Loucy (cell line): ENCODE measurements at regions not wholly inside any gene's neighbourhood (a gene's known extent, or its start where the extent isn't known, plus 50 kb on each side); places are given as distances from the start of the nearest gene placed in this dataset.

Source experiments
- H2AFZ ChIP-seq: fragments of 200-600 bp; sonication (generic); 2 replicates; pipeline ENCODE4 v1.6.0; 2016; ENCODE audit warnings: antibody characterized with exemption, mild to moderate bottlenecking, low read length, moderate library complexity
- H3F3A ChIP-seq: fragments of 200-600 bp; 2 replicates; pipeline ENCODE4 v1.6.0; 2016; ENCODE audit warnings: antibody characterized with exemption, low read depth, mild to moderate bottlenecking
- H3K27me3 ChIP-seq: fragments of 200-600 bp; sonication (generic); 2 replicates; pipeline ENCODE4 v1.6.1; 2014; ENCODE audit warnings: low read length, mild to moderate bottlenecking; ENCODE audit not compliant: insufficient read depth, poor library complexity, severe bottlenecking
- H3K36me3 ChIP-seq: fragments of 200-600 bp; sonication (generic); 2 replicates; pipeline ENCODE4 v1.6.1; 2016; ENCODE audit warnings: low read length; ENCODE audit not compliant: insufficient read depth
- H3K4me1 ChIP-seq: fragments of 200-600 bp; sonication (generic); 2 replicates; pipeline ENCODE4 v1.5.1; 2014; ENCODE audit warnings: low read length, mild to moderate bottlenecking; ENCODE audit not compliant: insufficient read depth, poor library complexity, severe bottlenecking
- H3K4me2 ChIP-seq: fragments of 200-600 bp; sonication (generic); 2 replicates; pipeline ENCODE4 v1.6.0; 2014; ENCODE audit warnings: antibody characterized with exemption, low read length, low read depth, mild to moderate bottlenecking; ENCODE audit not compliant: poor library complexity, severe bottlenecking
- H3K4me3 ChIP-seq: fragments of 200-600 bp; sonication (generic); 2 replicates; pipeline ENCODE4 v1.5.1; 2014; ENCODE audit warnings: low read length, mild to moderate bottlenecking, mixed read lengths; ENCODE audit not compliant: poor library complexity, severe bottlenecking
- H3K79me2 ChIP-seq: fragments of 200-600 bp; sonication (generic); 2 replicates; pipeline ENCODE4 v1.6.1; 2014; ENCODE audit warnings: low read length; ENCODE audit not compliant: insufficient read depth
- H3K9ac ChIP-seq: fragments of 200-600 bp; sonication (generic); 2 replicates; pipeline ENCODE4 v1.6.0; 2014; ENCODE audit warnings: mild to moderate bottlenecking, low read depth, low read length, moderate library complexity; ENCODE audit not compliant: poor library complexity, severe bottlenecking
- H3K9me2 ChIP-seq: fragments of 200-600 bp; sonication (generic); replicated peaks from 2 replicates; pipeline ENCODE4 v1.6.1; 2016; ENCODE audit warnings: low read depth, low read length, mixed read lengths
- H3K9me3 ChIP-seq: fragments of 200-600 bp; sonication (generic); 2 replicates; pipeline ENCODE4 v1.6.1; 2014; ENCODE audit warnings: mild to moderate bottlenecking, antibody characterized with exemption, low read length, low read depth; ENCODE audit not compliant: insufficient read depth
- H4K20me1 ChIP-seq: fragments of 200-600 bp; sonication (generic); 2 replicates; pipeline ENCODE4 v1.6.0; 2014; ENCODE audit warnings: antibody characterized with exemption, low read length, mild to moderate bottlenecking; ENCODE audit not compliant: insufficient read depth, poor library complexity, severe bottlenecking
- CTCF ChIP-seq: fragments of 200-600 bp; sonication (generic); conservative IDR thresholded peaks from 2 replicates; pipeline ENCODE4 v1.5.1; 2014; ENCODE audit warnings: mild to moderate bottlenecking, antibody characterized with exemption, low read length
- EZH2phosphoT487 ChIP-seq: fragments of 200-600 bp; IDR thresholded peaks from 2 replicates; pipeline ENCODE4 v1.6.1; 2018; ENCODE audit warnings: antibody characterized with exemption, mild to moderate bottlenecking, moderate library complexity, borderline replicate concordance

- H3K36me3 ChIP-seq, result no peaks in the 10 kb centered on the region
- no peaks in the 10 kb centered on the region for H3K27me3 ChIP-seq
- no peaks in the 10 kb centered on the region for H3K9me3 ChIP-seq
- no peak overlapping the region for H2AFZ ChIP-seq
- H3K4me1 ChIP-seq, result no peaks in the 10 kb centered on the region
- H3K9me2 ChIP-seq, result no peaks in the 10 kb centered on the region
- H3F3A ChIP-seq, result no peaks in the 10 kb centered on the region
- no peak for TF ChIP-seq CTCF
- no peak for TF ChIP-seq EZH2phosphoT487
- H3K79me2 ChIP-seq, result no peaks in the 10 kb centered on the region
- no peak overlapping the region for H3K4me2 ChIP-seq
- no peak overlapping the region for H3K4me3 ChIP-seq
- no peak overlapping the region for H3K9ac ChIP-seq
- no peaks in the 10 kb centered on the region for H4K20me1 ChIP-seq
These were observed 238.5 kb upstream of the FBXL7 start for GRCh38 chr5:15261269-15261995.

DNA sequence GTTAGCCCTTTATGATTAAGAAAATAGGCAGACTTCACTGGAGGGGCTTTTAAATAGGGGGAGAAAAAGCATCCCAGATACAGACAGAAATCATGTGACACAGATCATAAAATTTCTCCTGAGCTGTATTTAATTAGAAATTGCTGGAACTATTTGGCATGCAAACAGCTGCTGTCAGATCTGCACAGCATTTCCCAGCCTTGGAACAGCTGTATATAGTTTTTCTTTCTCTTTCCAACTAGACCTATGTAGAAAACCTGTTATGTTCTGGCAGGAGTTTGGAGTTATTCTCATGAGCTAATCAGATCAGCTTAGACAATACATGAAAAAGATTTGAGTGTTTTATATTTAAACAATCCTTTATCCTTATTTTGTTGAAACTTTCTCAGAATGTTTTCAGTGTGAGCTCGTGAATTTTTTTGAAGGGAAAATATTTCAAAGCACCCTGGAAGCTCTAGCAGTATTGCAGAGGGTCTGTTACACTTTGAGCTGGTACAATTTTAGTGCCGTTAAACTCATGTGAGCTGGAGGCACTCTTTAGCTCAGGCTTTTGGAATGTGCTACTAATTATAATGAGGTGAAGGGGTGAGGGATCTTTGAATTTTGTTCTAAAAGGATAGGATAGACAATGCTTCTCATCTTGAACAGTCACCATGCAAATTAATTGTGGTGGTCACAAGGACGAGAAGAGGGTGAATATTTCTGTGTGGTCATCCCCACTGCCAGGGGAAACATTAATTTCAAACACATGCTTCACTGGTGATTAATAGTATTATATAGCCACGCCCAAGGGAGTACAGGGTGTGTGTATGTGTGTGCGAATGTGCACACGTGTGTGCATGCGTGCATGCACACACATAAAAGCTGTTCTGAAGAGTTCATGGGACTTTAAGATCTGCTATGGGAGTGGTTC lies 239.4 kb upstream of the FBXL7 start:
- Histone ChIP-seq H3K9me2 (no peaks in the 10 kb centered on the region), H3K4me3 (no peak overlapping the region), H3K9ac (no peak overlapping the region), H2AFZ (no peak overlapping the region), H3K9me3 (no peaks in the 10 kb centered on the region), H3K27me3 (no peaks in the 10 kb centered on the region), H3K36me3 (no peaks in the 10 kb centered on the region), H3F3A (no peaks in the 10 kb centered on the region), H3K4me1 (no peaks in the 10 kb centered on the region), H4K20me1 (no peaks in the 10 kb centered on the region), H3K79me2 (no peaks in the 10 kb centered on the region), H3K4me2 (no peak overlapping the region)
- TF ChIP-seq EZH2phosphoT487 (no peak), CTCF (no peak)

DNA sequence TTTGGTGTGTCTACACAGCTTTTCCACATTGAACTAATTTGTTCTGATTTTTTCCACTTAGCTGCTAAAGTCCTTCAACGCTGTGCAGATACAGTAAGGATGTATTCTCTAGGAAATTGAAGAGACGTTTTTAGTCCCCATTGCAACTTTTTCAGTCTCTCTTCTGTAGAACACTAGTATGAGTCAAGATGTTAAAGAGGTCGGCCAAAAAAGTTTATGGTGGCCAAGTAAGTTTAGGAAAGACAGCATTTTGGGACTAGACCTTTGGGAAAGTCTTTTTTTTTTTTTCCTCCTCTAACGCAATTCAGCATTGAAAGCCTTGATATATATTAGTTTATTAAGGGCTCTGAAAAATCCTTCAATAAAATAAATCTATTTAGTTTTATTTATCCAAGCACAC lies 243.5 kb upstream of the FBXL7 start:
- H3K9me2 ChIP-seq, result no peaks in the 10 kb centered on the region
- TF ChIP-seq CTCF, result no peak
- no peak for TF ChIP-seq EZH2phosphoT487
- H3K9me3 ChIP-seq, result no peaks in the 10 kb centered on the region
- no peaks in the 10 kb centered on the region for H4K20me1 ChIP-seq
- no peak overlapping the region for H3K9ac ChIP-seq
- no peaks in the 10 kb centered on the region for H3F3A ChIP-seq
- H3K4me2 ChIP-seq, result no peak overlapping the region
- no peaks in the 10 kb centered on the region for H3K36me3 ChIP-seq
- no peaks in the 10 kb centered on the region for H3K27me3 ChIP-seq
- no peaks in the 10 kb centered on the region for H3K79me2 ChIP-seq
- H3K4me3 ChIP-seq, result no peak overlapping the region
- no peak overlapping the region for H2AFZ ChIP-seq
- H3K4me1 ChIP-seq, result no peaks in the 10 kb centered on the region
